A673 (cell line): ENCODE measurements at regions not wholly inside any gene's neighbourhood (a gene's known extent, or its start where the extent isn't known, plus 50 kb on each side); places are given as distances from the start of the nearest gene placed in this dataset.

Experiments used
- CTCF ChIP-seq: fragments of 300-800, 200-600 bp; sonication (generic); conservative IDR thresholded peaks from 2 replicates; pipeline ENCODE4 v1.5.1; 2017; ENCODE audit warnings: low read depth, mild to moderate bottlenecking, antibody characterized with exemption, low read length, moderate library complexity, mixed read lengths
- EZH2 ChIP-seq: fragments of 200-600 bp; sonication (generic); IDR thresholded peaks from 2 replicates; pipeline ENCODE4 v1.6.1; 2017; ENCODE audit warnings: borderline replicate concordance, low read depth, mild to moderate bottlenecking, mixed read lengths, antibody characterized with exemption, low read length; ENCODE audit not compliant: poor library complexity, severe bottlenecking

- TF ChIP-seq CTCF: no peak
- no peak for TF ChIP-seq EZH2
These were observed 1042.9 kb downstream of the GATA3 start for GRCh38 chr10:9097206-9097990.
